H1 (cell line): ENCODE measurements at regions not wholly inside any gene's neighbourhood (a gene's known extent, or its start where the extent isn't known, plus 50 kb on each side); places are given as distances from the start of the nearest gene placed in this dataset.

Experiments
- CTCF ChIA-PET: fragments of 300-600 bp; sonication (Branson Sonifier 250); formaldehyde crosslinking; loops from one replicate; lab custom pipeline; 2021; ENCODE audit not compliant: partially characterized antibody; lab: Charles Lee
- POLR2A ChIA-PET: fragments of 300-600 bp; sonication (Branson Sonifier 250); formaldehyde crosslinking; loops from one replicate; lab custom pipeline; 2021; ENCODE audit warnings: inconsistent platforms; ENCODE audit not compliant: partially characterized antibody; lab: Charles Lee
- DNase-seq, 2 experiments: peaks; one replicate each; pipeline versions ENCODE4 v3.0.0 to v3.0.0-alpha.2; 2010 to 2022; ENCODE audit warnings: low spot score in 2 of 2, low read depth in 1 of 2, mixed read lengths in 1 of 2
- FAIRE-seq: peaks from 2 replicates; lab custom pipeline; 2011; peaks lifted over from hg19 to GRCh38; lab: Jason Lieb, UNC
- H2AFZ ChIP-seq: 2 replicates; pipeline ENCODE4 v1.8.1; 2012; ENCODE audit warnings: low read length, inconsistent platforms
- H2AK5ac ChIP-seq: 2 replicates; pipeline ENCODE4 v1.6.1; 2013; ENCODE audit warnings: low read depth, low read length
- H2BK120ac ChIP-seq: replicated peaks from 2 replicates; pipeline ENCODE3; 2013; ENCODE audit warnings: low read depth, low read length, inconsistent platforms
- H2BK12ac ChIP-seq: 2 replicates; pipeline ENCODE4 v1.6.1; 2013; ENCODE audit warnings: low read depth, low read length
- H2BK15ac ChIP-seq: 2 replicates; pipeline ENCODE4 v1.6.1; 2013; ENCODE audit warnings: low read length
- H2BK20ac ChIP-seq: 2 replicates; pipeline ENCODE4 v1.6.1; 2013; ENCODE audit warnings: low read length
- H2BK5ac ChIP-seq: 2 replicates; pipeline ENCODE4 v1.6.1; 2013; ENCODE audit warnings: low read depth, low read length
- H3K14ac ChIP-seq: 2 replicates; pipeline ENCODE4 v1.6.1; 2013; ENCODE audit warnings: inconsistent platforms; ENCODE audit not compliant: insufficient read length
- H3K18ac ChIP-seq: 2 replicates; pipeline ENCODE4 v1.6.1; 2013; ENCODE audit warnings: low read length; ENCODE audit errors: extremely low read depth
- H3K23ac ChIP-seq: 2 replicates; pipeline ENCODE4 v1.6.1; 2013; ENCODE audit warnings: inconsistent platforms; ENCODE audit not compliant: insufficient read length
- H3K23me2 ChIP-seq: 2 replicates; pipeline ENCODE4 v1.6.1; 2013; ENCODE audit warnings: low read depth, low read length
- H3K27ac ChIP-seq: 2 replicates; pipeline ENCODE4 v1.6.1; 2011; ENCODE audit warnings: low read depth, low read length, inconsistent platforms
- H3K27me3 ChIP-seq, 4 experiments: replicated peaks in 1 of 4; 1 replicate in 1 of 4; 2 replicates in 3 of 4; pipeline versions ENCODE4 v1.6.1 to v1.8.1; 2011 to 2013; ENCODE audit warnings: low read length in 3 of 4, mild to moderate bottlenecking in 3 of 4, inconsistent platforms in 2 of 4, mixed read lengths in 2 of 4, moderate library complexity in 1 of 4; ENCODE audit not compliant: control insufficient read depth in 3 of 4, insufficient read depth in 3 of 4; ENCODE audit errors: extremely low read depth in 1 of 4
- H3K36me3 ChIP-seq, 4 experiments: 2 replicates each; pipeline versions ENCODE4 v1.6.1 to v1.8.1; 2011 to 2013; ENCODE audit warnings: mild to moderate bottlenecking in 4 of 4, low read length in 3 of 4, moderate library complexity in 2 of 4, control low read depth in 1 of 4, inconsistent platforms in 1 of 4; ENCODE audit not compliant: insufficient read depth in 4 of 4, control insufficient read depth in 2 of 4
- H3K4ac ChIP-seq: replicated peaks from 2 replicates; pipeline ENCODE3; 2013; ENCODE audit warnings: low read length, low read depth, mixed read lengths, inconsistent platforms; ENCODE audit not compliant: insufficient read length
- H3K4me1 ChIP-seq, 4 experiments: replicated peaks in 1 of 4; 1 replicate in 1 of 4; 2 replicates in 3 of 4; pipeline versions ENCODE4 v1.6.1 to v1.8.1; 2011 to 2013; ENCODE audit warnings: low read length in 3 of 4, inconsistent platforms in 2 of 4, mixed read lengths in 1 of 4; ENCODE audit not compliant: insufficient read depth in 4 of 4, control insufficient read depth in 3 of 4
- H3K4me2 ChIP-seq, 2 experiments: 2 replicates each; pipeline versions ENCODE4 v1.6.1 to v1.8.1; 2011 to 2013; ENCODE audit warnings: low read depth in 2 of 2, low read length in 2 of 2, control low read depth in 1 of 2, inconsistent platforms in 1 of 2, mild to moderate bottlenecking in 1 of 2; ENCODE audit not compliant: insufficient read depth in 1 of 2
- H3K4me3 ChIP-seq, 4 experiments: fragments of 200-600, 300-600 bp in 1 of 4; sonication (generic), shearing (Covaris generic), sonication (Bioruptor Twin) in 1 of 4; 2 replicates each; pipeline versions ENCODE4 v1.5.1 to v1.8.1; 2011 to 2016; ENCODE audit warnings: low read length in 4 of 4, low read depth in 3 of 4, control low read depth in 2 of 4, inconsistent platforms in 2 of 4, mild to moderate bottlenecking in 2 of 4, mixed read lengths in 1 of 4, moderate library complexity in 1 of 4; ENCODE audit not compliant: insufficient read depth in 2 of 4; ENCODE audit errors: extremely low read depth in 1 of 4
- H3K56ac ChIP-seq: replicated peaks from 2 replicates; pipeline ENCODE3; 2013; ENCODE audit warnings: low read depth, mild to moderate bottlenecking, mixed read lengths, low read length, inconsistent platforms; ENCODE audit not compliant: insufficient read length
- H3K79me1 ChIP-seq: 2 replicates; pipeline ENCODE4 v1.6.1; 2013; ENCODE audit warnings: low read depth, low read length, control low read depth
- H3K79me2 ChIP-seq, 2 experiments: 2 replicates each; pipeline versions ENCODE4 v1.6.1 to v1.8.1; 2012 to 2013; ENCODE audit warnings: low read length in 2 of 2, mild to moderate bottlenecking in 2 of 2, inconsistent platforms in 1 of 2; ENCODE audit not compliant: insufficient read depth in 2 of 2, control insufficient read depth in 1 of 2
- H3K9ac ChIP-seq, 4 experiments: replicated peaks in 1 of 4; 1 replicate in 1 of 4; 2 replicates in 3 of 4; pipeline versions ENCODE4 v1.6.1 to v1.8.1; 2011 to 2013; ENCODE audit warnings: low read depth in 3 of 4, low read length in 3 of 4, control low read depth in 2 of 4, mild to moderate bottlenecking in 2 of 4, moderate library complexity in 2 of 4, inconsistent platforms in 1 of 4; ENCODE audit errors: extremely low read depth in 1 of 4
- H3K9me3 ChIP-seq, 2 experiments: 2 replicates each; pipeline versions ENCODE4 v1.6.1 to v1.8.1; 2012 to 2013; ENCODE audit warnings: mild to moderate bottlenecking in 2 of 2, moderate library complexity in 2 of 2, control low read depth in 1 of 2, inconsistent platforms in 1 of 2, low read depth in 1 of 2, low read length in 1 of 2, mixed read lengths in 1 of 2; ENCODE audit not compliant: insufficient read depth in 2 of 2
- H4K20me1 ChIP-seq, 2 experiments: replicated peaks in 1 of 2; 2 replicates each; pipeline versions ENCODE3 to v1.8.1; 2011 to 2013; ENCODE audit warnings: inconsistent platforms in 2 of 2, low read length in 2 of 2, mild to moderate bottlenecking in 1 of 2; ENCODE audit not compliant: insufficient read depth in 2 of 2, control insufficient read depth in 1 of 2
- H4K5ac ChIP-seq: 2 replicates; pipeline ENCODE4 v1.6.1; 2013; ENCODE audit warnings: low read length, low read depth, mixed read lengths, inconsistent platforms; ENCODE audit not compliant: insufficient read length
- H4K8ac ChIP-seq: 2 replicates; pipeline ENCODE4 v1.8.0; 2013; ENCODE audit warnings: mild to moderate bottlenecking, moderate library complexity, low read length, inconsistent platforms; ENCODE audit not compliant: insufficient read depth; ENCODE audit errors: extremely low read depth
- H4K91ac ChIP-seq: replicated peaks from 2 replicates; pipeline ENCODE3; 2013; ENCODE audit warnings: low read length, mixed read lengths, inconsistent platforms; ENCODE audit not compliant: insufficient read length
- KDM1A ChIP-seq: fragments of 200-600, 300-600 bp; sonication (generic); IDR thresholded peaks from 2 replicates; pipeline ENCODE4 v1.7.1; 2016; ENCODE audit warnings: mild to moderate bottlenecking, low read length, borderline replicate concordance
- WGBS, 2 experiments: shearing (Covaris generic) in 1 of 2; methylation state at CpG; one replicate each; pipeline versions ENCODE4 v1.1.6 to v1.1.7; 2013 to 2015; ENCODE audit warnings: low lambda C conversion rate in 2 of 2, mixed read lengths in 2 of 2, inconsistent platforms in 1 of 2, low coverage in 1 of 2, missing lambda C conversion rate in 1 of 2; ENCODE audit not compliant: insufficient replicate concordance in 2 of 2, insufficient coverage in 1 of 2, insufficient read length in 1 of 2; ENCODE audit errors: extremely low coverage in 1 of 2, missing lambda C conversion rate in 1 of 2; 5-methylcytosine and 5-hydroxymethylcytosine counted together
- TF ChIP-seq, protein P1 (sequence below): IDR thresholded peaks from 2 replicates; pipeline ENCODE4 v1.6.1; 2012; ENCODE audit warnings: inconsistent platforms

DNA sequence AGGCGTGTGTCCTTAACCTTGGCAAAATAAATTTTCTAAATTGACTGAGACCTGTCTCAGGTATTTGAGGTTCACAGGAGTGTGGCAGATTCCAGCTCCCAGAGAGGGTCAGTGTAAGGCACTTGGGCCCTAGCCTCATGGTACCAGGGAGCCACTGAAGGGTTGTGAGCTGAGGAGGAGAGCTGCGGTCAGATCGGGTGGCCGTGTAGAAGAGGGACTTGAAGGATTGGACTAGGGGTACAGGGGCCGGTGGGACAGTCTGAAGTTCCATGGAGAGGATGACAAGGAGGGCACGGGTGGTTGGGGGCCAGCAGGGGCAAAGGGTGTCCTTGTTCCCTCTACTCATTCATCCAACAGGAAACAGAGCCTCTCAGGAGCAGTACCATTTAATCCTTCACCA lies 327.0 kb upstream of the HS6ST1 start:
- H3K14ac ChIP-seq, result peak overlapping the region; percentile 50
- H3K9me3 ChIP-seq, result no peaks in the 10 kb centered on the region
- peak overlapping the region; percentile 3 for H3K56ac ChIP-seq
- peak overlapping the region; percentile 93 for H2BK12ac ChIP-seq
- WGBS, 2 experiments, result 70% methylated on average over 6 of the region's 6 CpGs; no CpG with 5 or more reads in 1 of the 2 experiments
- no peak overlapping the region for H2BK15ac ChIP-seq
- peaks cover 2% of the 10 kb centered on the region; the same call in 1 of the 2 replicates for H3K23me2 ChIP-seq
- no peaks in the 10 kb centered on the region for H3K79me2 ChIP-seq
- H4K20me1 ChIP-seq, result no peaks in the 10 kb centered on the region
- FAIRE-seq, result no peak
- peak overlapping the region in 1 of 4 experiments; percentile 41; a peak in 1 of 8 replicates for H3K4me3 ChIP-seq
- H3K23ac ChIP-seq, result no peak overlapping the region
- H3K36me3 ChIP-seq, result no peaks in the 10 kb centered on the region
- peak overlapping the region; percentile 98 for H3K18ac ChIP-seq
- H4K91ac ChIP-seq, result peak overlapping the region; percentile 95
- H2BK20ac ChIP-seq, result peak overlapping the region; percentile 96
- peaks cover 10 to 32% (median 19%) of the 10 kb centered on the region in 4 experiments for H3K4me1 ChIP-seq
- peaks cover 0 to 2% (median 0%) of the 10 kb centered on the region in 4 experiments; a peak in 2 of 7 replicates for H3K27me3 ChIP-seq
- no peaks in the 10 kb centered on the region for H3K79me1 ChIP-seq
- peak overlapping the region; percentile 88 for H4K5ac ChIP-seq
- peak overlapping the region; percentile 98 for H2BK5ac ChIP-seq
- peak overlapping the region; percentile 78; the same call in 1 of the 2 replicates for H3K27ac ChIP-seq
- peak overlapping the region; percentile 99 for H3K4ac ChIP-seq
- H4K8ac ChIP-seq, result peak overlapping the region; percentile 60
- H2AFZ ChIP-seq, result no peak overlapping the region
- H3K4me2 ChIP-seq, result peak overlapping the region; percentile 63 to 66; a peak in 3 of 4 replicates
- CTCF ChIA-PET, result interaction anchor here (0.8 to 2.2 kb wide), 4 partner anchors 24 to 83 kb away, joined by 3 to 7 read pairs (median 4); no protein-coding TSS in a partner anchor
- H2AK5ac ChIP-seq, result no peak overlapping the region
- DNase-seq, result peak in 1 of 2 experiments; percentile 50
- TF ChIP-seq, protein P1, sequence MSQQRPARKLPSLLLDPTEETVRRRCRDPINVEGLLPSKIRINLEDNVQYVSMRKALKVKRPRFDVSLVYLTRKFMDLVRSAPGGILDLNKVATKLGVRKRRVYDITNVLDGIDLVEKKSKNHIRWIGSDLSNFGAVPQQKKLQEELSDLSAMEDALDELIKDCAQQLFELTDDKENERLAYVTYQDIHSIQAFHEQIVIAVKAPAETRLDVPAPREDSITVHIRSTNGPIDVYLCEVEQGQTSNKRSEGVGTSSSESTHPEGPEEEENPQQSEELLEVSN, result no peak
- 0 out of 2 replicates have a peak, but pooled peaks have one; percentile 42 for TF ChIP-seq KDM1A
- H2BK120ac ChIP-seq, result peak overlapping the region; percentile 30
- POLR2A ChIA-PET, result interaction anchor here (1.0 to 2.9 kb wide), 6 partner anchors 9 to 102 kb away, joined by 3 to 9 read pairs (median 4); no protein-coding TSS in a partner anchor
- H3K9ac ChIP-seq, result no peak overlapping the region; a peak in 1 of 7 replicates
